Stomach (tissue), 4 donors: ENCODE measurements at regions not wholly inside any gene's neighbourhood (a gene's known extent, or its start where the extent isn't known, plus 50 kb on each side); places are given as distances from the start of the nearest gene placed in this dataset.

Experiments
- CTCF ChIP-seq, 7 experiments: fragments of 450-650 bp in 4 of 7; fragments of 200-600 bp in 3 of 7; sonication (generic) in 3 of 7; IDR thresholded peaks; one replicate each; pipeline ENCODE4 v1.5.1; 2016 to 2019; ENCODE audit warnings: antibody characterized with exemption in 7 of 7, control low read depth in 2 of 7, mild to moderate bottlenecking in 1 of 7
- EP300 ChIP-seq: sonication (generic); formaldehyde crosslinking; IDR thresholded peaks from one replicate; pipeline ENCODE4 v1.6.1; 2017; ENCODE audit warnings: antibody characterized with exemption
- POLR2A ChIP-seq, 4 donors: fragments of 450-650 bp; IDR thresholded peaks; one replicate each; pipeline ENCODE4 v1.6.1; 2016; ENCODE audit warnings: antibody characterized with exemption in 4 of 4, control low read depth in 2 of 4, mild to moderate bottlenecking in 1 of 4, moderate library complexity in 1 of 4
- POLR2AphosphoS5 ChIP-seq, 3 donors: sonication (generic); formaldehyde crosslinking; IDR thresholded peaks; one replicate each; pipeline ENCODE4 v1.6.1; 2016; ENCODE audit warnings: antibody characterized with exemption in 3 of 3

DNA sequence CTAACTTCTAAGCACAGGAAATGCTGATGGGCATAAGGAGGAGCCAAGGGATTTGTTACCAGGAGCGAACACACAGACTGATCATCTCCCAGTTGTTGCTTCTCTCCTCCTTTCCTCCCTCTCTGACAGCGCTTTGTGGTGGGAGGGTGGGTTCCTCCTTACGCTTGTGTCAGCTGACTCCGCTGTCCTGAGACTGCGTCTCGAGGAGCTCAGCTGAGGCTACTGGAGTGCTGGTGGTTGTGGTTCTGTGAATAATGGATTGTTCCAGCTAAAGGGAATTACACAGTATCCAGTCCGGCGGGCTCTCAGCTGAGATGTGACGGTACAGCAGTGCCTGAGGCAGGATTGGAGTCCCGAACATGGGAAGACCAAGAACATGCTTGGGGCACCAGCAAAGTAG, 113.4 kb downstream of the CTNND1 start:
- TF ChIP-seq POLR2AphosphoS5 (IDR thresholded peaks at IDR 0.05), result no peak
- no peak for TF ChIP-seq CTCF (IDR thresholded peaks at IDR 0.05)
- TF ChIP-seq POLR2A (IDR thresholded peaks at IDR 0.05), result no peak
- TF ChIP-seq EP300, result no peak
